GM21360 (cell line): ENCODE measurements at regions not wholly inside any gene's neighbourhood (a gene's known extent, or its start where the extent isn't known, plus 50 kb on each side); places are given as distances from the start of the nearest gene placed in this dataset.
"Not testable (repeated sequence)": the region's sequence is repeated elsewhere in the genome, so short reads cannot be mapped to it uniquely, and the experiment has no call there.

Experiments
- ATAC-seq: cut with Tn5 transposase; IDR thresholded peaks from one replicate; pipeline ENCODE4 v1.9.1; 2021; ENCODE audit warnings: mild to moderate bottlenecking, moderate library complexity; ENCODE audit not compliant: unreplicated experiment

DNA sequence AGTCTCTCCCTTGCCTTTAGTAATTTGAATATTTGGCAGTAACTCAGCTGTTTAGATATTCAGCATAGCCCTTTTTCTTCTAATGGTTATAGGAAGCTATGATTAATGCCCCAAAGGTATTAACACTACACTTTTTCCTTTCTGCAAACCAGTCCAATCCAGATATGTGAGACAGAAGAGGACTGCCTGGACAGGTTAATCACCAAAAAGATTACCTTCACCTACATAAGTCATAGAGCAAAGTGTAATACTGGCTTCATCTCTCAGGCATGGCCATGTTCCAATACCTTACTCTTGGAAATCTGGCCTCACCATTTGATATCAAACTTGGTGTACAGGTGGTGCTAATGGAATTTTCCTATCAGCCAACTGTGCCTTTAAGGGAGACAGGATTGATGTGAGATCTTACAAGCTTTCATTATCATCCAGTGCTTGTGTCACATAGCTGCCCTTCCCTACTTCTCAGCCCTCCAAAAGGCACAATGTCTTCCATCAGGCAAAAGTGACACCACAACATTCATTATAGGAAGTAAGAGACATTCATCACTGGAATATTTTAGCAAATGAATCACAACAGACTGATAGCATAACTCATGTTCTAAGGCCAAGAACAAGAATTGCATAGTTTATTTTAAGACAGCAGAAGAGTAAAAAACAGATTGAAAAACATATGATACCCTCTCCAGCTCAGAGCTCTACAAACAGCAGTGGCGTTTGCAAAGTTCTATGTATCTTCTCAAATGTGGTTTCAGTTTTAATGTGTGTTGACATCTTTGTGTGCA, 91.2 kb upstream of the PAM start:
- no peak for ATAC-seq

DNA sequence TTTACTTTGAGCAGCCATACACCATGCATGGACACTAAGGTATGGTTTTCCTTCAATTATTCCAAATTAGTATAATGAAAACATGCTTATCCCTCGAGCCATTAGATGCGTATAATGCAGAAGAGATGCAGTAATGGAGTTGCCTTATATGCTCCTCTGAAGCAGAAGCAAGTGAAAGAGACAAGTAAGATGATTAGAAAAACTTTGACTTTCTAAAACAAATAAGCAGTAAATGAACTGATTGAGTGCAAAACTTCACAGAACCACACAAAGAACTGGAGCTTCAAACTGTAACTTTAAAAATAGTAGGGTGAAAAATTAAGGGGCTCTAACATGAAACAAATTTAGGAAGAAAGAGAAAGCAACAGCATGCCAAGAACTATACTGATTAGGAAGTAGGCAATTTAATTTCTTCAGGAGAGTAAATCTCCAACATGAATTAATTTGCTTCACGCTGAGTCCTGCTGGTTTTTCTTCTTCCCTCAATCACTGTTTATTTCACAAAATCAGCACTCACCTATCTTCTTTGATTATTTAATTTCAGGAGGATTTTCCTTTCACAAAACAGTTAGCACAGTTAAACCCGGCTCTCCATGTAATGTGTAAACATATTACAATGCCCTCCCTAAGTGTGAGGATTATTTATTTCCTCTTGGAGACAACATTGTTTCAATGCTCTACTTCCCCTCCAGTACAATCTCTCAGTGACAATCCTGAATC, 90.3 kb upstream of the PAM start:
- no peak for ATAC-seq

DNA sequence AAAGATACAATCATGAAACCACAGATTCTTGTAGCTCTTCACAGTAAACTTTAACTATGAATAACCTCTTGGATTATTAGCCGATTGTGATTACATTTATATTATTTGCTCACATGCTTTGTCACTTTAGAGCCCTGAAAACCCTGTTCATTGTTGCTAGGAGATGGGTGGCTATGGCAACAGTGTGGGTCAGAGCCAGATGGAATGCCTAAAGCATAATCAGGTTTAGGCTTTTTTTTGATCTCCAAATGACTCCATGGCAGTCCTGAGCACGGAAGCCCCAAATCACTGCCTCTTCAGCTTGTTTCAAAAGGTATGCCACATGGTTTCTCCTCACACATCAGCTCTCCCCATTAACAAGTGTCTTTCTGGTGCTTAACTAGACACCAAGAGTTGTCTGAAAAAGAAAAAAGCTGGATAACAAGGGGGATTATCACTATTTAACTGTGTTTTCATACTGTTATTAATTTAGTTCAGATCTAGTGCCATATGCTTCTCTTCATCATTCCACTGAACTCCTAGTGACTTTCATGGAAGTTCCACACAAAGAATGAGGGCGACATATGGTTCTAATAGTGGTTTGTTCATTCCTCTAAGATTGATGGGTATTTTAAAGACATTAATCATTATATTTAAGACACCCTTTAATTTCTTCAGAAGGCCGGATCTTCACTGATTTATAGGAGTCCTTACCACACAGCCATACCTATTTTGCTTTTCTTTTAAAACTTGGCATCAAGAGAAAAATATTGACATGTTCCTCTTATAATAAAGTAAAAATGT, 88.8 kb upstream of the PAM start:
- ATAC-seq: no peak

DNA sequence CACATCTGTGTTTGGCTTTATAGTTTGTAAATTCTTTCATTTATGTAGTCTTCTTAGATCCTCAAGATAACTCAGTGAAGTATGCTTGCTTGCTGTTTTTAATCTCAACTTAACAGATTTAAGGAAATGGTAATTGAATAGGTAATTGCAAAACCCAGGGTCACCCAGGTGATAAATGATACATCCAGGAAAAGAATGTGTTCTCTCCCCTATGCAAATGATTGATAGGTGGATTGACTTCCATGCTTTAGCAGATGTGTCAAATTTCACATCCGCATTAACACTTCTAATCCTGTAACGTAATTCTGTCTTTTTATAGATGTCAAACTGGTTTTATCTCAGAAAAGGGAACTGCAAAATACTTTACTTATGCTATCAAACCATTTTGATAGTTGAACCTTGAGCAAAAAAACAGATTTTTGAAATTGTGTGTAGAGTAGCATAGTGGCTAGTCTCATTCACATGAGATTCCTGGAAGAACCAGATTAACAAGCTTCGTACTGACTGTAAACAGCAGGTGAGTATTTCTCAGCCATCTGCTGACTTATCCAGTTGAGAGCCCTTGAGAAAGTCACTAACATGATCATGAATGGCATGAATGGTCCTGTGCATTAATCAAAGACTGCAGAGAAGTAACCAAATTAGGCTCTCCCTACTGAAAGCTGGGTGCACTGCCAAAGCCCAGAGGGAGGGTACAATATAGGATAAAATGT, 86.7 kb upstream of the PAM start:
- no peak for ATAC-seq

DNA sequence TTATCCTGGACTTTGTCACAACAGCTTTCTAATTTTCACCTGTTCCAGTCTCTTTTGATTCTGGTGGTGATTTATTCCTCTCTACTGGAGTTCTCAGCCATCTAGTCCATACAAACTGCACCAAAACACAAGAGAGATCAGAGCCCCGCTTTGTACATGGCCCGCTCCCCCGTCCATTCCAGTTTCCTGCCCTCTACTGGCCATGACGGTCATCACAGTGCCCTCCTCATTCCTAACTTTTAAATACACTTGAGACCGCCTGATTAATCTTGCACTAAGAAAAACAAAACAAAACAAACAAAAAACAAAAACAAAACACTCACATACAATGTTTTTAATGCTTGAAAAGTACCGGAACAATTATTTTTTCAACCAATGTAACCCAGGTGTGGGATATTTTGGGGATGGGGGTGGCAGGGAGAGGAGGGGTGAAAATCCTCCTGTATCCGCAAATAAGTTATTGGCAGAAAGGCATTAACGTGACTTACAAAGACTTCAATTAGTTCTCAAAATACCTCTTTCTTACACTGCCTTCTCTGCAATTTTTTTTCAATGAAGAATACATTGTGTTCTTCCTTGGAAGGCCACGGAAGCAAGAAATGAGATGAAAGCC, 84.8 kb upstream of the PAM start:
- no peak for ATAC-seq

DNA sequence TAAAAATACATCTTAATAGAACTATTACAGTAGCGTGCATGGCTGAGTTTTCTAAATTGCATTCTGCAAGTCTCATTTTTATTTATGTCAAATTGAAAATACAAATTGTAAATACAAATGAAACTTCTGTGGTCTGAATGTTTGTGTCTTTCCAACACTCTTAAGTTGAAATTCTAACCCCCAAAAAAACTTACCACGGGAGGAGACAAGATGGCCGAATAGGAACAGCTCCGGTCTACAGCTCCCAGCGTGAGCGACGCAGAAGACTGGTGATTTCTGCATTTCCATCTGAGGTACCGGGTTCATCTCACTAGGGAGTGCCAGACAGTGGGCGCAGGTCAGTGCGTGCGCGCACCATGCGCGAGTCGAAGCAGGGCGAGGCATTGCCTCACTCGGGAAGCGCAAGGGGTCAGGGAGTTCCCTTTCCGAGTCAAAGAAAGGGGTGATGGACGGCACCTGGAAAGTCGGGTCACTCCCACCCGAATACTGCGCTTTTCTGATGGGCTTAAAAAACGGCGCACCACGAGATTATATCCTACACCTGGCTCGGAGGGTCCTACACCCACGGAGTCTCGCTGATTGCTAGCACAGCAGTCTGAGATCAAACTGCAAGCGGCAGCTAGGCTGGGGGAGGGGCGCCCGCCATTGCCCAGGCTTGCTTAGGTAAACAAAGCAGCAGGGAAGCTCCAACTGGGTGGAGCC, 83.9 kb upstream of the PAM start:
- not testable (repeated sequence) for ATAC-seq

DNA sequence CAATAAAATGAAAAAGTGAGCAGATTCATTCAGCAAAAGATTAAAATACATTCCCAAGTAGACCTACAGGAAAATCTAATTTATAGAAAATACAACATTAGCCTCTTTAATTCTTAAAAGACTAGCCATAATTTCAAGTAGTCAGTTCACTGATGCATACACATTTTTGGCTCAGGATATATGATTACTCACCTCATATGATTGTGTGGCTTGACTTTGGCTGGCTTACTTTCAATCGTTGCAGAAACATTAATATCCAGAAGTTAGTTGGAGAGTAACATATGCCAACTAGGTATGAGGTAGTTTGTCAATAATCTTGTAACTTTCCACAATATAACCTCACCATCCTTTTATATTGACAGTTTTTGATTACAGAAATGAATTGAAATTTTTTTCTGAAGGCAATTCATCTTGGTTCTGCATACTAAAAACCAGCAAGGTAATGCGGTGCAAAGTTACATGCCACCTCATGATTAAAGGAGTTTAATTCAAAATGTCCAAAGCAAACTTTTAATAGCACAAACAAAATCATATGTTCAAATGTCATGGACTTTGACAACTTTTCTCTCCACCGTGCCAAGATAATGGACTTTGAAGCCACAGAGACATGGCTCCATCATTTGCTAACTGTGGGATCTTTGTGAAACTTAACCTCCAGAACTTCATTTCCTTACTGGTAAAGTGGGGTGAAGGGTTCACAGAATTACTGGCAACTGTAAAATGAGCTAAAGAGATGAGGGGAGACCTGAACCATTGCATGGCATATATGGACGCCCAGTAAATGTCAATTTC, 76.6 kb upstream of the PAM start:
- ATAC-seq: no peak

DNA sequence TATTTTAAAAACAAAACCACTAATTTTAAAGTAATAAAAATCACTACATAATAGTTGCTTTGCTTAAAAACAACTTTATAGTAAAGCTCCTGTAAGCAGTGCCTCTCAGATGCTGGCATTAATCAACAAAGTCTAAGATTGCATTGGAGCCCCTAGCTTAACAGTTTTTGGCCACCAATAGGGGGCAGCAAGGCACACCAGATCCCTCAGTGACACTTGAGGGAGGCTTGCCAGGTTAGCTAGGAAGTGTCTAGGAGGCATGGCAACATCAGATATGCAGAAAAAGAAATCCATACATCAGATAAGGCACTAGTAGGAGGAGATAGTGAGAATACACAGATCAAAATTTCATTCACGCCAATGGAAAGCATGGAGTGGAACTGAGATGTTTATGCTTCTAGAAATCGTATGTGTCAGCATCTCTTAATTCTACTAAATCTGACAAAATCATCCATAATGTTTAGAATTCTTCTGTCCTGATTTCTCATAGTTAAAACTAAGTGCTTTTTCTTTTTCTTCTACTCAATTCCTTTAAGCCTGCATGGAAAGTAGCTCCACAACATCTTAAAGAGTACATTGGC, 73.6 kb upstream of the PAM start:
- peak; percentile 96 for ATAC-seq

DNA sequence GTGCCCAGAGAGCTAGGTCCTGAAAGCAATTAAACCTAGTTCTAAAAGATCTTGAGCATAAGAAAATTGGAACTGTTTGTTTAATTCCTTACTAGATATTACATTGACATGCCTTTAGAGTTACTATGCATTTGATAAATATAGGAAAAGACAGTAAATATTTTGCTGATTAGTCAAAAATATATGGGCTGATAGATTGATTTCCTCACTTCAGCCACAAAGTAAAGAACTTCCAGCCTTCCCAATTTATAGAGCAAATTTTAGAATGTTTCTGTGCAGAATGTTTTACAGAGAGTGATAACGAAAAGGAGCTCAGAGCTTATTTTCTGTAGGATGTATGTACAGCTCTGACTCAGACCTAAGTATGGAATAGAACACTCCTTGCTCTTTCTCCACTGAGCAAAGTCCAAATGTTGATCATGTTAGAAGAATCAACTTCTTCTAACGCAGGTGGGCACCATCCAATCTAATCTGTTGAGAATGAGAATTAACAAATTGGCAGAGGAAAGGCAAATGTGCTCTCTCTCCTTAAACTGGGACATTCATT, 72.9 kb upstream of the PAM start:
- ATAC-seq: no peak

DNA sequence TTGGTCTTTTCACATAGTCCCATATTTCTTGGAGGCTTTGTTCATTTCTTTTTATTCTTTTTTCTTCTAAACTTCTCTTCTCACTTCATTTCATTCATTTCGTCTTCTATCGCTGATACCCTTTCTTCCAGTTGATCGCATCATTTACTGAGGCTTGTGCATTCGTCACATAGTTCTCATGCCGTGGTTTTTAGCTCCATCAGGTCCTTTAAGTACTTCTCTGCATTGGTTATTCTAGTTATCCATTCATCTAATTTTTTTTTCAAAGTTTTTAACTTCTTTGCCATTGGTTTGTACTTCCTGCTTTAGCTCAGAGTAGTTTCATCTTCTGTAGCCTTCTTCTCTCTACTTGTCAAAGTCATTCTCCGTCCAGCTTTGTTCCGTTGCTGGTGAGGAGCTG, 67.0 kb upstream of the PAM start:
- ATAC-seq: not testable (repeated sequence)

DNA sequence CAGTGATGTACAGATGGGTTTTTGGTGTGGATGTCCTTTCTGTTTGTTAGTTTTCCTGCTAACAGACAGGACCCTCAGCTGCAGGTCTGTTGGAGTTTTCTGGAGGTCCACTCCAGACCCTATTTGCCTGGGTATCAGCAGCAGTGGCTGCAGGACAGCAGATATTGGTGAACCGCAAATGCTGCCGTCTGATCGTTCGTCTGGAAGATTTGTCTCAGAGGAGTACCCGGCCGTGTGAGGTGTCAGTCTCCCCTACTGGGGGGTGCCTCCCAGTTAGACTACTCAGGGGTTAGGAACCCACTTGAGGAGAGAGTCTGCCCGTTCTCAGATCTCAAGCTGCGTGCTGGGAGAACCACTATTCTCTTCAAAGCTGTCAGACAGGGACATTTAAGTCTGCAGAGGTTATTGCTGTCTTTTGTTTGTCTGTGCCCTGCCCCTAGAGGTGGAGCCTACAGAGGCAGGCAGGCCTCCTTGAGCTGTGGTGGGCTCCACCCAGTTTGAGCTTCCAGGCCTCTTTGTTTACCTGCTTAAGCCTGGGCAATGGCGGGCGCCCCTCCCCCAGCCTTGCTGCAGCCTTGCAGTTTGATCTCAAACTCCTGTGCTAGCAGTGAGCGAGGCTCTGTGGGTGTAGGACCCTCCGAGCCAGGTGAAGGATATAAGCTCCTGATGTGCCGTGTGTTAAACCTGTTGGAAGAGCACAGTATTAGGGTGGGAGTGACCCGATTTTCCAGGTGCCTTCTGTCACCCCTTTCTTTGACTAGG, 66.3 kb upstream of the PAM start:
- not testable (repeated sequence) for ATAC-seq

DNA sequence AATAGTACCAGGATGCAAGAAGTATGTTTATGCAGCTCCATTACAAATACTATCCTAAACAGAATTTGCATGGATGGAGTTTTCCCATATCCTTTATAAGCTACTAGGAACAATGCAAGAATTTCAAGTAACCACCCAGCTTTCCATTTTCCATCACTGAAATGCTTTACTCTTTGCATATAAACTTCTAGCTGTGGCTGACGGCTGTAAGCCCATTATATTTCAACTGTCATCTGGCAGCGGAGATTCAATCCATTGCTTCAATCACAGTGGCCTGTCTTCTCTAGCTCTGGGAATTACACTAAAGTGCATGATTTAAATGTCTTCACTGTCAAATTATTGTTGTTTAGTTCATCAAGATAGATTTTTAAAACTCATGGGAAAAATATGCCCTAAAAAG, 64.2 kb upstream of the PAM start:
- ATAC-seq: no peak

DNA sequence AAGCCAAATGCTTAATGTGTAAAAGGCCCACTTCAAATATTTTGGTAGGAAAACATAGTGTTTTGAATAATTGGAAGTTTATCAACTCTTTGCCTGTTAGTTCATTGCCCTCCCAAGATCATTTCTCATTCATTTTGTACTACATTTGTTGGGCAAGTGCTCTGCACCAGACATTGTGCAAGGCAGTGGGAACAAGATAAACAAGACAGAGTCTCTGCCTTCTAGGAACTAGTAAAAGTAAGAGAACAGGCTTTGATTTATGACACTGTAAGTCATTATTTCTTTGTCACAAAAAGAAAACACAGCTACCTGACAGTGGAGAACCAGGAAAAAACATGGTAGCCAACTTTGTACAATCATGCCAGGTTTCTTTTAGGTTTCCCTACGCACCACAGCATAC, 63.7 kb upstream of the PAM start:
- no peak for ATAC-seq

DNA sequence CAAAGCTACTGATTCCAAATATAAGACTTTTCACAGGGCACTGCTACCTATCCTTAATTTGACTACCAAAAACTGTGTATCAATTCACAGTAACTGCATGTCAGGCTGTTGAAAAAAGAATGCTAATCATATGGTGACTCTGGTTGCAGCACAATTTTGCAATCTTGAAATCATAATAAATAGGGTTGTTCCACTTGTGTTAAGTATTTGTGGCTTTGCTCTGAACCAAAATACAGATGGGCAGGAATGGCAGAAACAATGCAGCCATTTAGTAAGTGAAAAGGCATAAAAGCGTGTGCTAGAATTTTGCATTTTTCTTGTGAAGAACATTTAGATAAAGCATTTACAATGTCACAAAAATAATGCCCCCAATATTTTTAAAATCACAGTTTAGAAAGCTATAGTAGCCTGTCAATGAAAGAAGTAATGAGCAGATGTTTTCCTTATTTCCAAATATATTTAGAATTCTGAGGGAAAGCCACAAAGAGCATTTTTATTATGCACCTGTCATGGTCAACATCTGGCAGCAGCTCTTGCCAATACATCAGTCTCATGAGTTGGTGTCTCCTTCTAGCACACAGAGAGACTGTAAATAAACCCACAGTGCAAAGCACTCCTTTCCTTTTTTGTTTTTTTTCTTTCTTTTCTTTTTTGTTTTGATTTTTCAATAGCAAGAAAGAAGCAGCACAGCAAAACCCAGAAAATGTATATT, 54.8 kb upstream of the PAM start:
- no peak for ATAC-seq

DNA sequence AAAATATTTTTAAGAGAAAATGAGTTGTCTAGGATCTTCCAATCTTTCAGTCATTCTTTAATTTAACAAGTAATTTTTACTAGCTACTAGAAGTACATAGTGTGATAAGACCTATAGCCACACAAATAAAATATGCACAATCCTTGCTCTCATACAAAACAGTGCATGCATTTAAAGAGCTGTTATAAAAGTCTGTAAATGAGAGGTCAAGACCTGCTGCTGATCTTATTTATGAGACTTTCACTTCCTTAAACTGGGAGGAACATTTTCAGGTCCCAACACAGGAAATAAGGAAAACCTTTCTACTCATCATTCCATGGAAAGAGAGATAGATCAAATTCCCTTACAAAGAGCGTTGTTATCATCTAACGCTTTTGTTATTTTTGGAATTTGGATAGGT, 54.2 kb upstream of the PAM start:
- ATAC-seq: no peak

DNA sequence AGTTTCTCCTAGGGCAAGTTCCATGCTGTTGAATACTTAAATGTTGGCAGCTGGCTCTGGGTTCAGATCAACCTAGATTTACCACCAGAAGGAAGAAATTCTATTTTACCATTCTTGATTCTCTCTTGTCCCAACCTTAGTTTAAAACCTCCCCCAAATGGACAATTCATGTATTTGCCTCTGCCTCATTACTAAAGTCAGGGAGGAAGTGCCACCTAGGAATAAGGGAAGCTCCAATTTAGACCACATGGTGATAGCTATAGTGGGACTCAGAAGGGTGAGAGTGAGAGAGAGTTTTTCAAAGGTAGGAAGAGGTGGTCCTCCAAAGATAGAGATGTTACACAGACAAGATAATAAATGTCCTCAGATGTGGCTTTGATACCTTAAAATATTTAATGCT, 53.4 kb upstream of the PAM start:
- ATAC-seq: no peak
